ENCODE measurements at regions not wholly inside any gene's neighbourhood (a gene's known extent, or its start where the extent isn't known, plus 50 kb on each side); places are given as distances from the start of the nearest gene placed in this dataset.

- ChIA-PET CTCF (ENCODE audit: low intra/inter-chr PET ratio, low total read pairs) (no interaction called here), POLR2A (no interaction called here)
- Histone ChIP-seq H3K4me2 (ENCODE audit: low read depth, low read length) (no peak overlapping the region), H3K27me3 (ENCODE audit: control insufficient read depth in 1 of 2, insufficient read depth in 2 of 2, low read length in 2 of 2) (no peaks in the 10 kb centered on the region), H3K4me1 (ENCODE audit: insufficient read depth, low read length) (no peaks in the 10 kb centered on the region), H2AFZ (ENCODE audit: low read length) (no peak overlapping the region), H3K9me3 (ENCODE audit: low read length) (peaks cover 21% of the 10 kb centered on the region), H3K9ac (ENCODE audit: insufficient read depth, low read depth, low read length) (no peak overlapping the region), H3K27ac (ENCODE audit: extremely low read length, insufficient read depth, low read length) (no peak overlapping the region), H3K79me2 (ENCODE audit: insufficient read depth, low read length) (no peaks in the 10 kb centered on the region), H3K4me3 (replicated peaks in 1 of 3; ENCODE audit: insufficient read depth in 1 of 3, low read depth in 2 of 3, low read length in 3 of 3) (no peak overlapping the region), H4K20me1 (ENCODE audit: insufficient read depth, low read length) (no peaks in the 10 kb centered on the region), H3K36me3 (replicated peaks in 1 of 2; ENCODE audit: control insufficient read depth in 1 of 2, insufficient read depth in 2 of 2, low read length in 2 of 2) (no peaks in the 10 kb centered on the region)
- BruUV-seq (replicated peaks) = no TSS peak
- TF ChIP-seq ZKSCAN5 (CRISPR knock-in tag; IDR thresholded peaks at IDR 0.05) (no peak), AGO1 (IDR thresholded peaks at IDR 0.05; ENCODE audit: low read depth, low read length, poor library complexity, severe bottlenecking) (no peak)
- FAIRE-seq (no peak), ATAC-seq (no peak), DNase-seq (ENCODE audit: low spot score) (no peak)
- 12% methylated on average over 2 of the region's 2 CpGs for WGBS (ENCODE audit: low lambda C conversion rate)
- in situ Hi-C loops (cut with HindIII; ENCODE audit: extremely low pct_ligation_motif_present, low pct_unique_long_range_greater_than_20kb) (no loop called here), intact Hi-C loops (cut with micrococcal nuclease; ENCODE audit: unreplicated experiment) (no loop called here)
Measured at GRCh38 chr15:36004891-36005490, 459.0 kb upstream of the DPH6 start.

GRCh38 chr15:36005542-36005941, 459.6 kb upstream of the DPH6 start:
- Histone ChIP-seq H3K4me3 (replicated peaks in 1 of 3; ENCODE audit: insufficient read depth in 1 of 3, low read depth in 2 of 3, low read length in 3 of 3) (no peak overlapping the region), H2AFZ (ENCODE audit: low read length) (no peak overlapping the region), H3K36me3 (replicated peaks in 1 of 2; ENCODE audit: control insufficient read depth in 1 of 2, insufficient read depth in 2 of 2, low read length in 2 of 2) (no peaks in the 10 kb centered on the region), H3K4me1 (ENCODE audit: insufficient read depth, low read length) (no peaks in the 10 kb centered on the region), H3K9me3 (ENCODE audit: low read length) (peaks cover 21% of the 10 kb centered on the region), H3K79me2 (ENCODE audit: insufficient read depth, low read length) (no peaks in the 10 kb centered on the region), H3K4me2 (ENCODE audit: low read depth, low read length) (no peak overlapping the region), H3K27ac (ENCODE audit: extremely low read length, insufficient read depth, low read length) (no peak overlapping the region), H4K20me1 (ENCODE audit: insufficient read depth, low read length) (no peaks in the 10 kb centered on the region), H3K27me3 (ENCODE audit: control insufficient read depth in 1 of 2, insufficient read depth in 2 of 2, low read length in 2 of 2) (no peaks in the 10 kb centered on the region), H3K9ac (ENCODE audit: insufficient read depth, low read depth, low read length) (no peak overlapping the region)
- FAIRE-seq (no peak), ATAC-seq (no peak), DNase-seq (ENCODE audit: low spot score) (no peak)
- WGBS (ENCODE audit: low lambda C conversion rate) = 6% methylated on average over 2 of the region's 2 CpGs
- in situ Hi-C loops (cut with HindIII; ENCODE audit: extremely low pct_ligation_motif_present, low pct_unique_long_range_greater_than_20kb) (no loop called here), intact Hi-C loops (cut with micrococcal nuclease; ENCODE audit: unreplicated experiment) (no loop called here)
- BruUV-seq (replicated peaks) = no TSS peak
- TF ChIP-seq GMEB1 (CRISPR knock-in tag; IDR thresholded peaks at IDR 0.05; ENCODE audit: borderline replicate concordance) = no peak
- no peak for TF ChIP-seq ZNF121 (CRISPR knock-in tag; IDR thresholded peaks at IDR 0.05)
- no peak for TF ChIP-seq KDM4B (CRISPR knock-in tag; IDR thresholded peaks at IDR 0.05)
- no peak for TF ChIP-seq ZNF354B (CRISPR knock-in tag; IDR thresholded peaks at IDR 0.05)
- TF ChIP-seq ZNF891 (CRISPR knock-in tag; IDR thresholded peaks at IDR 0.05) = no peak
- no peak for TF ChIP-seq ZNF431 (CRISPR knock-in tag; IDR thresholded peaks at IDR 0.05; ENCODE audit: borderline replicate concordance, low read depth)
- no peak for TF ChIP-seq CENPT (CRISPR knock-in tag; IDR thresholded peaks at IDR 0.05; ENCODE audit: low read depth)
- TF ChIP-seq SNAPC2 (CRISPR knock-in tag; IDR thresholded peaks at IDR 0.05) = no peak
- TF ChIP-seq MZF1 (CRISPR knock-in tag; IDR thresholded peaks at IDR 0.05; ENCODE audit: borderline replicate concordance) = no peak
- TF ChIP-seq PBX3 (CRISPR knock-in tag; IDR thresholded peaks at IDR 0.05; ENCODE audit: borderline replicate concordance) = no peak
- CTCF ChIA-PET (ENCODE audit: low intra/inter-chr PET ratio, low total read pairs) = no interaction called here
- POLR2A ChIA-PET = no interaction called here

All from HepG2 (cell line).